GM12878 (cell line): ENCODE measurements at regions not wholly inside any gene's neighbourhood (a gene's known extent, or its start where the extent isn't known, plus 50 kb on each side); places are given as distances from the start of the nearest gene placed in this dataset.

ENCODE experiments used
- CBX3 ChIP-seq: fragments of 200-600 bp; sonication (generic); IDR thresholded peaks from 2 replicates; pipeline ENCODE4 v1.6.1; 2016; ENCODE audit warnings: low read depth, borderline replicate concordance
- CREB1 ChIP-seq: IDR thresholded peaks from 2 replicates; pipeline ENCODE4 v1.6.1; 2012; ENCODE audit warnings: low read depth, mild to moderate bottlenecking, inconsistent platforms
- EP300 ChIP-seq, 2 experiments: fragments of 150-350 bp in 1 of 2; IDR thresholded peaks; 2 replicates each; pipeline ENCODE4 v1.6.1; 2011 to 2012; ENCODE audit warnings: low read depth in 2 of 2, low read length in 2 of 2, borderline replicate concordance in 1 of 2, improper control_type of control experiment in 1 of 2, inconsistent platforms in 1 of 2; ENCODE audit not compliant: control insufficient read depth in 1 of 2
- EZH2 ChIP-seq: IDR thresholded peaks from 2 replicates; pipeline ENCODE4 v1.6.1; 2012; ENCODE audit warnings: low read depth, mild to moderate bottlenecking, control low read depth, inconsistent platforms, low read length, borderline replicate concordance; ENCODE audit not compliant: control insufficient read depth
- MXI1 ChIP-seq: fragments of 150-350 bp; IDR thresholded peaks from 2 replicates; pipeline ENCODE4 v1.6.1; 2011; ENCODE audit warnings: low read depth, mild to moderate bottlenecking, inconsistent platforms, low read length, improper control_type of control experiment
- RBBP5 ChIP-seq: fragments of 200-600 bp; sonication (generic); conservative IDR thresholded peaks from 2 replicates; pipeline ENCODE4 v1.6.1; 2016
- SP1 ChIP-seq: IDR thresholded peaks from one replicate; pipeline ENCODE4 v1.6.1; 2011; ENCODE audit warnings: low read depth, low read length
- SPI1 ChIP-seq: IDR thresholded peaks from 2 replicates; pipeline ENCODE4 v1.6.1; 2011; ENCODE audit warnings: low read depth, mild to moderate bottlenecking, low read length, moderate library complexity, borderline replicate concordance; ENCODE audit not compliant: insufficient read depth
- TF ChIP-seq, protein P1 (sequence below), 3 experiments: IDR thresholded peaks in 2 of 3; conservative IDR thresholded peaks in 1 of 3; 2 replicates each; pipeline ENCODE4 v1.5.1; 2011; ENCODE audit warnings: low read depth in 3 of 3, low read length in 3 of 3, mild to moderate bottlenecking in 3 of 3, control low read depth in 2 of 3, moderate library complexity in 2 of 3, inconsistent platforms in 1 of 3, mixed read lengths in 1 of 3; ENCODE audit not compliant: control insufficient read depth in 2 of 3, insufficient read depth in 1 of 3; ENCODE audit errors: extremely low read depth in 1 of 3

DNA sequence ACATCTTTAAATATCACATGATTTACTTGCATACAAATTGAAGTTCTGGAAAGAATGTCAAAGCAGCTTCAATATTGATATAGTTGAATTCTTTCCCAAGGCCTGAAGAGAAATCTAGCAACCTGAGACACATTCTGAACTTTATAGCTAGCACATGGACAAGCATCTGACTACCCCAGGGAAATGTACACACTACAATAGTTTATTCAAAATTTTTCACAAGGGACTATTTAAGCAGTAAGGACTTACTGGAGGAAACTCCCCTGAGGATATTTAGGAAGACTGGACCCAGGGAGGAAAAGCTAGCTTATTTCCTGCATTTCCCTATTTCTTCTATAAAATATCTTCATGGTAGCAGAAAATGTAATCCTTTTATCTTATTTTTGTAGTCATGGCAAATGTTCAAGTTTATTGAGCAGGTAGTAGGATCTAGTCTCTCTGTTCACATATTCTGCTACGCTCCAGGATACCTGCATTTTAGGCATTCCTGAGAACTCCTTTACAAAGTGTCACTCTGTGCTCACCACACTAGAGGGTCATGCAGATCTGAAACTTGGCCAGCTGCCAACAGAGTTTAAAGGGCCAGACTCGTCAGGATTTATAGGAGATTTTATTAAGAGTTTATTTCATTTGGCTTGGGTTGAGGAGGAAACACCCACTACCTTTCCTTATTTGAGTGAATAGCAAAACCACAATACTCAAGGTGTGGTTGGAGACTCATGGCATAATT, 348.4 kb upstream of the FTMT start:
- TF ChIP-seq EP300 (IDR thresholded peaks at IDR 0.05; ENCODE audit: borderline replicate concordance in 1 of 2, control insufficient read depth in 1 of 2, low read depth in 2 of 2, low read length in 2 of 2), result no peak
- no peak for TF ChIP-seq RBBP5
- no peak for TF ChIP-seq CBX3
- no peak for TF ChIP-seq SPI1
- TF ChIP-seq SP1, result no peak
- no peak for TF ChIP-seq MXI1
- TF ChIP-seq, protein P1, sequence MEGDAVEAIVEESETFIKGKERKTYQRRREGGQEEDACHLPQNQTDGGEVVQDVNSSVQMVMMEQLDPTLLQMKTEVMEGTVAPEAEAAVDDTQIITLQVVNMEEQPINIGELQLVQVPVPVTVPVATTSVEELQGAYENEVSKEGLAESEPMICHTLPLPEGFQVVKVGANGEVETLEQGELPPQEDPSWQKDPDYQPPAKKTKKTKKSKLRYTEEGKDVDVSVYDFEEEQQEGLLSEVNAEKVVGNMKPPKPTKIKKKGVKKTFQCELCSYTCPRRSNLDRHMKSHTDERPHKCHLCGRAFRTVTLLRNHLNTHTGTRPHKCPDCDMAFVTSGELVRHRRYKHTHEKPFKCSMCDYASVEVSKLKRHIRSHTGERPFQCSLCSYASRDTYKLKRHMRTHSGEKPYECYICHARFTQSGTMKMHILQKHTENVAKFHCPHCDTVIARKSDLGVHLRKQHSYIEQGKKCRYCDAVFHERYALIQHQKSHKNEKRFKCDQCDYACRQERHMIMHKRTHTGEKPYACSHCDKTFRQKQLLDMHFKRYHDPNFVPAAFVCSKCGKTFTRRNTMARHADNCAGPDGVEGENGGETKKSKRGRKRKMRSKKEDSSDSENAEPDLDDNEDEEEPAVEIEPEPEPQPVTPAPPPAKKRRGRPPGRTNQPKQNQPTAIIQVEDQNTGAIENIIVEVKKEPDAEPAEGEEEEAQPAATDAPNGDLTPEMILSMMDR (IDR thresholded peaks at IDR 0.05 in 2 of 3, conservative IDR thresholded peaks at IDR 0.05 in 1 of 3; ENCODE audit: control insufficient read depth in 2 of 3, extremely low read depth in 1 of 3, insufficient read depth in 1 of 3, low read depth in 3 of 3, low read length in 3 of 3), result no peak
- TF ChIP-seq CREB1, result no peak
- TF ChIP-seq EZH2, result no peak
